Bone marrow (tissue), 2 donors: ENCODE measurements at regions not wholly inside any gene's neighbourhood (a gene's known extent, or its start where the extent isn't known, plus 50 kb on each side); places are given as distances from the start of the nearest gene placed in this dataset.

Experiments used
- DNase-seq, 2 donors: peaks; one replicate each; lab custom pipeline; 2025; lab: John Stamatoyannopoulos, UW

GRCh38 chr6:144335311-144335861, 50.3 kb downstream of the UTRN start:
- DNase-seq = peak in 1 of 2 donors; percentile 30

- peak in 1 of 2 donors; percentile 15 for DNase-seq
These were observed 50.8 kb downstream of the UTRN start for GRCh38 chr6:144335914-144336313.

- DNase-seq = no peak
These were observed 51.8 kb downstream of the UTRN start for GRCh38 chr6:144336900-144337299.

DNA sequence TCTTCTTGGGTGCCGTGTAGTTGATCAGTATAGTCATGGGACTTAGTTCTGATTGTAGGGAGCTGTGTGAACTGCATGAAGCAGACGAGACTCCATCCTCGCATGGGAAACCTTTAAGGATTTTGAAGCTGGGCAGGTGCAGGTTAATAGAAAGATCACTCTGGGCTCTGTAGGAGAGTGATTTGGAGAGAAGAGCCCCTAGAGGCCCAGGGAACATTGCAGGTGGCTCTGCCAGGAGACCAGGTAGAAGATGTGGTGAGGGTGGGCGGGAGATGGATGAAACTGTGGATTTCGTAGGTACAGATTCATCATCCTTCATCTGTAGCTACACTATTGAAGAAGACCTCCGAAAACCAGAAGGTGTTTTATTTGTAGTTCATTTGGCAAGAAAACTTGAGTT, 53.3 kb downstream of the UTRN start:
- DNase-seq = no peak

DNA sequence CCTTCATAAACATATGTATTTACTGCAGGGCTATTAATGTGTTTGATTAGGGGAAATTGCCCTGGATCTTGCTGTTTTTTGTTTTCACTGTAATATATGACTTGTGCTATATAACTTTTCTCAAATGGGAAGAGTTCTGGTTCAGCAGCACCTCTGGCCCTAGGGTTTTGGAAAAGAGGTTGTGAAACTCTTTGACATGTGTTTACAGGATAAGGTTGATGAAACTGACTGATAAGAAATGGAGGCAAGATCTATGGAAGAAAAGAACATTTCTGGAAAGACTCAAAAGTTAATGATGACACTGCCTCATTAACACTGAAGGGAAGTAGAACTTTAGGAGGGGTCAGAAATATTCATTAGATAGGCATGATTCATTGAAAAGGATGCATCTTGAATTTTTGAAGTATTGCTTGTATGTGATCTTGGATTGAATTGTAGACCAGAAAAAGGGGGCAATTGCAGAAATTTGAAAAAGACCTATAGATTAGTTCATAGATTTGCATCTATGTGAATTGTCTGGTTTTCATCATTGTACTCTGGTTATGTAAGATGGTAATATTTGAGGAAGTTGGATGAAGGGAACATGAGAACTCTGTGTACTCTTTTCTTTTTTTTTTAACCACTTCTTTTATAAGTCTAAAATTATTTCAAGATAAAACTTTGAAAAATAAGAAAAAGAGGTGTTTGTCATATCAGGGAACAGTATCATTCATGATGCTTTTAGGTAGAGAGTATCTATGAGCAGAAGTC, 54.0 kb downstream of the UTRN start:
- peak in 1 of 2 donors; percentile 23 for DNase-seq

- DNase-seq = no peak
These were observed 54.8 kb downstream of the UTRN start for GRCh38 chr6:144339859-144340452.

- no peak for DNase-seq
These were observed 55.6 kb downstream of the UTRN start for GRCh38 chr6:144340541-144341371.

DNA sequence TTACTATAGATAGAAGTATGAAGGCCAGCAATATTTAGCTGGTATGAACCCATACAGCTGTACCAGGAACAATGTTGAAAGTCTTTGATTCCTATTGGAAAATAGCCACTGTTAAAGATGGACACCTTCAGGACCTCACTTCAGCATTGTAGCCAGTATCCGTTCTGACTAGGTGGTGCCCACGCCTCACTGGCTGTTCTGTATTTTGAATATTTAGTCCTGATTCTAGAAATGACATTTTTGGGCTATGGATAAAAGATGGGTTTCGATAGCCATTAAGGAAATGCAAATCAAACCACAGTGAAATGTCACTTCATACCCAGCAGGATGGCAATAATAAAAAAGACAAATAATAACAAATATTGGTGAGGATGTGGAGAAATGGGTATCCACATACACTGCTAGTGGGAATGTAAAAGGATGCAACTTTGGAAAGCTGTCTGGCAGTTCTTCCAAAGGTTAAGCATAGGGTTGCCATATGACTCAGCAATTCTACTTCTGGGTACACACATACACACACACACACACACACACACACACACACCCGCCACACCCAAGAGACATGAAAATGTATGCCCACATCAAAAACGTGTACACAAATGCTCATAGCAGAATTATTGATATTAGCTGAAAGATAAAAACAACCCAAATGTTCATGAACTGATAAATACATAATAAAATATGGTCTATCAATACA, 56.8 kb downstream of the UTRN start:
- DNase-seq = no peak

DNA sequence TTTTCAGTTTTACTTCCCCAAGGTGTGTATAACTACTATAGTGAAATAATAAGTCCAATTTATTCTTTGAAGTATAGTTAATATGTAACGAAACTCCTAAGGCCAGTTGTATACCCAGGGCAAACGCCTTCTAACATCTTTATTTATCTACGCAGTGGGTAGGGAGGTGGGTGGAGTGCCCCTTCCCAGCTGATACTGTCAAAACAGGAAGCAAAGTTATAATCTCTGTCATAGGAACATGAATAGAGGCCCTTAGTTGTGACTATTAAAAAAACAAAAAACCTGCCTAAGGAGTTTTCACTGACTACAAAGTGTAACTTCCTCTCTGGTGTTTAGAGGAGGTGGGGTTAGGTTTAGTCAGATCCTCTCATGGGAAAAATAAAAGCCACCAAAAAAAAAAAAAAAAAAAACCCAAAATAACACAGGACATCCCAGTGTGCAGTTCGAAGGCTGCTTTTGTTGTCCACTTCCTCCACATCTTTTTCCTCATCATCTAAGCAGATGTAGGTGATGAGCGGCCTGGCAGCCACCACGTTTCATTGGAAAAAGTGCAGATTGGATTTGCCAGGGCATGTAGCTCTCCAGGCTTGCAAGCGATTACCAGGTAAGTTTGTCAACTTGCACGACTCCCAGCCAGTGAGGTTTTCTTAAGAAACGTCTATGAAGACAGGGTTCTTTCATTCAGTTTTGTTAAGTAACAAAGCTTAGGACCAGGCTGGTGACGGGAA, 58.7 kb downstream of the UTRN start:
- peak in 1 of 2 donors; percentile 90 for DNase-seq

- DNase-seq = peak in 1 of 2 donors; percentile 14
These were observed 59.5 kb downstream of the UTRN start for GRCh38 chr6:144344646-144345045.

DNA sequence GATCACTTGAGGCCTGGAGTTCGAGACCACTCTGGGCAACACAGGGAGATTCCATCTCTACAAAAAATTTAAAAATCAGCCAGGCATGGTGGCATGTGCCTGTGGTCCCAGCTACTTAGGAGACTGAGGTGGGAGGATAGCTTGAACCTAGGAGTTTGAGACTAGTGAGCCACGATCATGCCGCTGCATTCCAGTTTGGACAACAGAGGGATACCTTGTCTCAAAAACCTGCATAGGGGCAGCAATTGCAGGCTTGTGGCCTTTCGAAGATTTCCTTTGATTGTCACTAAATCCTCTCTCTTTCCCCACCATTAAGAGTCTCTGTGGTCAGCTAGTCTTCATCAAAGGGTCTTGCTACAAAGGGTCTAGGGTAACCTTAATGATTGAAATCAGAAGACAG, 60.3 kb downstream of the UTRN start:
- no peak for DNase-seq

GRCh38 chr6:144346719-144347447, 61.7 kb downstream of the UTRN start:
- peak in 1 of 2 donors; percentile 53 for DNase-seq

- no peak for DNase-seq
These were observed 62.3 kb downstream of the UTRN start for GRCh38 chr6:144347448-144347759.

DNA sequence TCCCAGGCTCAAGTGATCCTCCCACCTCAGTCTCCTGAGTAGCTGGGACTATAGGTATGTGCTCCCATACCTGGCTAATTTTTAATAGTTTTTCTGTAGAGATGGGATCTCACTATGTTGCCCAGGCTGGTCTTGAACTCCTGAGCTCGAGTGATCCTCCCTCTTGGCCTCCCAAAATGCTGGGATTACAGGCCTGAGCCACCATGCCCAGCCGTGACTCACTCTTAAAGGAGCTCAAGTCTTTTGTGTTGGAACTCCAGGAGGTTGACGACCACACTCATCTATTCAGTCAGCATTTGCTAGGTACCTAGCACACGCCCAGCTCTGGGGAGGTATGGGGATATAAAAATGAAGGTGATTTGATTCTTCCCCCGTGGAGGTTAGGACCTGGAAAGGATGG, 62.8 kb downstream of the UTRN start:
- DNase-seq = no peak

- peak in 1 of 2 donors; percentile 76 for DNase-seq
These were observed 64.8 kb downstream of the UTRN start for GRCh38 chr6:144349690-144350527.

- no peak for DNase-seq
These were observed 65.4 kb downstream of the UTRN start for GRCh38 chr6:144350528-144350880.

GRCh38 chr6:144351379-144352127, 66.4 kb downstream of the UTRN start:
- no peak for DNase-seq

DNA sequence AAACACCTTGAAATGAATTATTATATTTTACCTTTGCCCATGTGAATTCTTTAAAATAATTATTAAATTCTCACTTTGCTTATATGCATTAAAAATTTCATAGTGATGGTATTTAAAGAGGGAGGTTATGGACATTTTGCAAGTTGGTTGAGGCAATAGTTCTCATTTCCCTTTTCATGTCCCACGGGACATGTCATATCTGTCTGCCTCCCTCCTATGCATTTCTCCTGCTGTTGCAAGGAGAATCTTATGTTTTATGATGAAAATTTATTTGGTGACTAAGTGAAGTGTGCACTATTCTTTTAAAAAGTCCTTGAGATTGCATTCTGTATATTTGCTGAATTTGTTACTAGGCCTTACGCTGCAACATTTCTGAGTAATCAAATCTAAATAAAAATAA, 67.2 kb downstream of the UTRN start:
- DNase-seq = no peak

- DNase-seq = no peak
These were observed 68.8 kb downstream of the UTRN start for GRCh38 chr6:144353871-144354314.
